GM11168 (cell line): ENCODE measurements at regions not wholly inside any gene's neighbourhood (a gene's known extent, or its start where the extent isn't known, plus 50 kb on each side); places are given as distances from the start of the nearest gene placed in this dataset.

Source experiments
- in situ Hi-C: fragments of 300-500 bp; cut with MboI; formaldehyde crosslinking; loops from one replicate; pipeline ENCODE4 v1.12.0; 2022; ENCODE audit warnings: low sequenced_read_pairs; ENCODE audit not compliant: unreplicated experiment

GRCh38 chr5:66302344-66302743 is 158.2 kb downstream of the SREK1 start:
- in situ Hi-C loops: loop anchor here (10.0 kb wide), 1 partner anchor 462 kb away; no protein-coding TSS in a partner anchor

GRCh38 chr5:66306105-66306843 is 162.2 kb downstream of the SREK1 start:
- in situ Hi-C loops: loop anchor here (10.0 kb wide), 1 partner anchor 459 kb away; no protein-coding TSS in a partner anchor

DNA sequence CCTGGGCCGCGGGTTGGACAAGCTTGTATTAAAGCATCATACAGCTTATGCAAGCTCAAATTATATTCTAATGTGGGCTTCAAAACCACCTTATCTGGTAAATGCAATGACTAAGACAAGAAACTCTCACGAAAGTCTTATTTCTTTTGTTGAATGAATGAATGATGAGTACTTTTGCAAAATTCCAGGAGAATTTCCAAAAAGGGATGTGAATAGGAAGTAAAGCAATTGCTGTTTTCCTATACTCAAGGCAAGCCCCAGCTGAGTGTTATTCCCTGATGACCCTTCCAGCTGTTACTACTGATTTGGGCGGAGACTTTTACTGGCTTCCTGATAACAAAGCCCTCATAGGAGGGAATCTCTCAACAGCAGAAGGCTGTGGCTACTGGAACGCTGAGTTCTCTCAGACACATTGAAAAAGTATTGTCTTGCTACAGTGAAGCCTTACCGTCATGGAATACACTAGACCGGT is 162.8 kb downstream of the SREK1 start:
- in situ Hi-C loops: loop anchor here (10.0 kb wide), 1 partner anchor 458 kb away; no protein-coding TSS in a partner anchor

GRCh38 chr5:66307647-66308241 is 163.6 kb downstream of the SREK1 start:
- in situ Hi-C loops: loop anchor here (10.0 kb wide), 1 partner anchor 457 kb away; no protein-coding TSS in a partner anchor

GRCh38 chr5:66312266-66312665 is 168.2 kb downstream of the SREK1 start:
- in situ Hi-C loops: no loop called here

DNA sequence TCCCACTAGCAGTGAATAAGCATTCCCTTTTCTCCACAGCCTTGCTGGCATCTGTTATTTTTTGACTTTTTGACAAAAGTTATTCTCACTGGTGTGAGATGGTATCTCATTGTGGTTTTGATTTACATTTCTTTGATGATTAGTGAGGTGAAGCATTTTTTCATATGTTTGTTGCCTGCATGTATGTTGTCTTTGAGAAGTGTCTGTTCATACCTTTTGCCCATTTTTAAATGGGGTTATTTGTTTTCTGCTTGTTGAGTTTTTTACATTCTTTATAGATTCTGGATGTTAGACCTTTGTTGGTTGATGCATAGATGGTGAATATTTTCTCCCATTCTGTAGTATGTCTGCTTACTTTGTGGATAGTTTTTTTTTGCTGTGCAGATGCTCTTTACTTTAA is 171.7 kb downstream of the SREK1 start:
- in situ Hi-C loops: no loop called here

GRCh38 chr5:66322786-66323528 is 178.9 kb downstream of the SREK1 start:
- in situ Hi-C loops: no loop called here

- in situ Hi-C loops: no loop called here
These were observed 179.4 kb downstream of the SREK1 start for GRCh38 chr5:66323529-66323895.

- in situ Hi-C loops: no loop called here
These were observed 180.3 kb downstream of the SREK1 start for GRCh38 chr5:66324357-66324756.

DNA sequence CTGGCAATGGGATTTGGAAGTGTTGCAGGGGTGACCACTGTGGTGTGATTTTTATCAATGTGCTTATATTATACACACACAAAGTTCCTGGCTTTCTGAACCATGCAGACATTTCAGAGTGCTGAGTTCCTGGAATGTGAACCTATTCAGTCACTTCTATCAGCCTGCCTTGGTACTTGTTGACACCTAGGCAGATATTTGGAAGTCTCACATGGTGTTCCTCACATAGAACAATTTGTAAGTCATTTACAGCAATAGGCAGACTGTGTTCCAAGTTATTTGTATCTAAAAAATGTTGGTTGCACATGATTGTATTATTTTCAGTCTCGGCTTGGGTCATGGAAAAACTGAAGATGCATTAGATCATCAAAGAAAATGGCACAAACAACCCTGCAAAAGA is 182.2 kb downstream of the SREK1 start:
- in situ Hi-C loops: no loop called here

DNA sequence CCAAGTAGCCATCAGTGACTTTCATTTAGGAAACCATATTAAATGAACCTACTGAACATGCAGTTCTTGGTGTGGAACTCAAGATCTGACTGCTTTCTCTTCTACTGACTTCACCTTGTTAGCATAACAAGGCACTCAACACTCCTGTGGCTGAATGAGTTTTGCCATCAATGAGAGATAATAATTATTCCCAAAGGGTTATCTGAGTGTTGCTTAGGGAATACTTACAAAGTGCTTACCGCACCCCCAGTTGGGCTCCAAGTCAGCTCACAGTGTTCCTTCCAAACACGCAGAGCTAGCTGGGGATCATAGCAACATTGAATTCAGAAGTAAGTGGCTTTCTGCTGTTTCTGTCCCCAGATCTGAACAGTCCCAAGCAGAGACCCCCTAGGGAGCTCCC is 182.9 kb downstream of the SREK1 start:
- in situ Hi-C loops: no loop called here

GRCh38 chr5:66329078-66329477 is 185.0 kb downstream of the SREK1 start:
- in situ Hi-C loops: no loop called here

- in situ Hi-C loops: no loop called here
These were observed 189.1 kb downstream of the SREK1 start for GRCh38 chr5:66333192-66333591.

DNA sequence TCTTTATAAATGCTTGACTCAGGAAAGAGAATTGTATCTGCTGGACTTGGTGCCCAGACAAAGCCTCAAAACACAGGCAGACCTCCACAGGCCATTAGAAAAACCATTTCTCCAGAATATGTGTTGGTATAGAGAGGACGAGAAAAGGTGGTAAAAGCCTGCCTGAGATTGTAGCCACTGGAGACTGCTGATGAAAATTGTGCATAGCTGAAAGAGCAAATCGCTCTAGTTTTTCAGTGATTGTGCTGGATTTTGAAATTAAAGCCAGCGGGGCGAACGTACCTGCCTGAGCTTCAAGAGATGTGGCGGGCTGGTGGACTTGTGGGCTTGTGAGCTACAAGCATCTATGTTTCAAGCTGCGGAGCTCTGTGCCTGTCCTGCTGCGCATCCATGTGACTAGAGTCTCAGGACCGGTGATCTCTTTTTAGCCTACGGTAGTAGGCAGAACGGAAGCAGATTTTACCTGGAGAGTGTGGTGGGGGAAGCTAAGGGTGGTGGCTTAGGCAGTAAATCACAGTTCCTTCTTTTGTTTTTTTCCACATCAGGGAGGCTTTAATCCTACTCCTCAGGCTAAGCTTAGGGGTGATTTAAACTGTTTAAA is 193.6 kb downstream of the SREK1 start:
- in situ Hi-C loops: no loop called here

DNA sequence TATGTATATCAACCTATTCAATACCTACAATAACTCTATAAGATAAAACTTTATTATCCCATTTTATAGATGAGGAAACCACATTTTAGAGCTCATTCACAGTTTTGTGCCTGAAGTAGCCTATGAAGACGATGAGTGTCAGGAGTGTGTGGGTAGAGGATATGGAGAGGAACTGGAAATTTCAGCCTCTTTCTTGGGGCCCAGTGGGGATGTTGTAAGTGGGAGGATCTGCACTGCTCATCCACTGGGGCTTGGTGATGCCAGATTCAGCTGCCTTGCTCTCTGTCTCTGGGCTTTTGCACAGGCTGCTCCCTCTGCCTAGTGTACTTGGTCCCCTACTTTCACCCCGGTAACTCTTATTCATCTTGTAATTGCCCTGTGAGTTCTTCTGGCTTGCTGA is 194.7 kb downstream of the SREK1 start:
- in situ Hi-C loops: no loop called here

- in situ Hi-C loops: no loop called here
These were observed 195.8 kb downstream of the SREK1 start for GRCh38 chr5:66339896-66340295.

DNA sequence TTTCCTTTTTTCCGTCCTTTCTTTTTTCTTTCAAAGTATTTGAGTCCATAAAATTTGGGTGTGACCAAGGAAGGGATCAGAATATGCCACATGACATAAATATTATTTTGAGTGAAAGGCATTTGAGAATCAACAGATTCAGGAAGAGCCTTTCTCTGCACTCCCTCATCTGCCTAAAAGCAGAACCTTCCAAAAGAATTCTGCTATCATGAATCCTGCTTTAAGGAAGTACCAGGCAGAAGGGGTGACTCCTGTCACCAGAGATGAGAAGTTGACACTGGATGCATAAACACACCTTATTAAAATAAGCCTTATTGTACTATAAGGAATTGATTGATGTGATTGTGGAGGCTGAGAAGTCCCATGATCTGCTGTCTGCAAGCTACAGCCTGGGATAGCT is 196.7 kb downstream of the SREK1 start:
- in situ Hi-C loops: no loop called here

GRCh38 chr5:66342341-66342880 is 198.3 kb downstream of the SREK1 start:
- in situ Hi-C loops: no loop called here

DNA sequence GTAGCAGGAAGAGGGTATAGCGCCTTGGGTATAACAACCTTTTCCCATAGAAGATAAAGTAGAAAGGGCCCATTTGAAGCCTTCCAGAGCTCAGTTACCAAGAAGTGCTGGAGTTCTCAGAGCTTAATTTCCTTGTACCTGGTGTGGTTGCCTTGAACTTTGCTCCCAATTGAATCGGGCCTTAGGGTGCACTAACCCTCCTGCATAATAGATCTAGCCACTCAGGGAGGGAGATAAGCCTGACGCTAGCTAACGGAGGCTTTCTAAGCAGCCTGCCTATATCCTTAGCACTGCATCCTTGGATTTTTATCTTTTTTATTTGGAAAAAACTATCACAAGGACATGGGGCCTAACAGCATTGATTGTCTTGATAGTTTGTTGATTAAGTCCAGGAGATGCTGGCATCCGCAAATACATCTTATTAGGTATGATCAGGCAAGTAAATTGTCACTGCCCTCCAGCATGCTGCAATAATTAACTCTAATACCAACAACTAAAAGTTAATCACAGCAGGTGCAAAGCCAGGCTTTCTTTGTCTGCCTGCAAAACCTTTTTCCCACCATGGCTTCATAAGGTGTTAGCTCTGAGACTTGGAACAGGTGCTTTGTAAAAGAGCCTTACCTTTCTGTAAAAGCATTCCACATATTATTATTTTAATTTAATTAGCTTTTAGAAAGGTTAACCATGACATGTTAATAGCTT is 199.4 kb downstream of the SREK1 start:
- in situ Hi-C loops: no loop called here

- in situ Hi-C loops: no loop called here
These were observed 200.4 kb downstream of the SREK1 start for GRCh38 chr5:66344544-66344943.
